Keratinocyte (primary cell): ENCODE measurements at regions not wholly inside any gene's neighbourhood (a gene's known extent, or its start where the extent isn't known, plus 50 kb on each side); places are given as distances from the start of the nearest gene placed in this dataset.

ENCODE experiments used
- DNase-seq: peaks from one replicate; pipeline ENCODE4 v3.0.0-alpha.2; 2011; ENCODE audit warnings: low read depth, missing footprints, low spot score
- FAIRE-seq: peaks from 2 replicates; lab custom pipeline; 2011; peaks lifted over from hg19 to GRCh38; lab: Jason Lieb, UNC
- H2AFZ ChIP-seq: 2 replicates; pipeline ENCODE4 v1.6.0; 2012; ENCODE audit warnings: low read length, control low read depth, inconsistent platforms; ENCODE audit not compliant: control insufficient read depth
- H3K27ac ChIP-seq: 2 replicates; pipeline ENCODE4 v1.5.1; 2011; ENCODE audit warnings: low read length; ENCODE audit not compliant: control insufficient read depth, insufficient read depth
- H3K27me3 ChIP-seq: 3 replicates; pipeline ENCODE4 v1.6.0; 2011; ENCODE audit warnings: low read length; ENCODE audit not compliant: control insufficient read depth, insufficient read depth; ENCODE audit errors: extremely low read depth
- H3K36me3 ChIP-seq, 2 experiments: 2 replicates in 1 of 2; 3 replicates in 1 of 2; pipeline ENCODE4 v1.5.1; 2011; ENCODE audit warnings: low read length in 2 of 2, mild to moderate bottlenecking in 1 of 2; ENCODE audit not compliant: control insufficient read depth in 2 of 2, insufficient read depth in 2 of 2; ENCODE audit errors: extremely low read depth in 1 of 2
- H3K4me1 ChIP-seq: 3 replicates; pipeline ENCODE4 v1.5.1; 2011; ENCODE audit warnings: low read length; ENCODE audit not compliant: control insufficient read depth, insufficient read depth; ENCODE audit errors: extremely low read depth
- H3K4me2 ChIP-seq: 3 replicates; pipeline ENCODE4 v1.6.0; 2011; ENCODE audit warnings: low read depth, low read length; ENCODE audit not compliant: control insufficient read depth, insufficient read depth; ENCODE audit errors: extremely low read depth
- H3K4me3 ChIP-seq, 3 experiments: fragments of 200-600 bp in 1 of 3; sonication (generic) in 1 of 3; 2 replicates in 2 of 3; 3 replicates in 1 of 3; pipeline ENCODE4 v1.5.1; 2011 to 2016; ENCODE audit warnings: low read length in 3 of 3, mild to moderate bottlenecking in 3 of 3, control low read depth in 2 of 3, inconsistent platforms in 1 of 3, low read depth in 1 of 3, mixed read lengths in 1 of 3, mixed run types in 1 of 3, moderate library complexity in 1 of 3; ENCODE audit not compliant: control insufficient read depth in 2 of 3, insufficient read depth in 2 of 3; ENCODE audit errors: extremely low read depth in 1 of 3
- H3K79me2 ChIP-seq: 2 replicates; pipeline ENCODE4 v1.6.0; 2012; ENCODE audit warnings: low read length; ENCODE audit not compliant: control insufficient read depth, insufficient read depth
- H3K9ac ChIP-seq: 3 replicates; pipeline ENCODE4 v1.6.0; 2011; ENCODE audit warnings: low read length; ENCODE audit not compliant: control insufficient read depth, insufficient read depth; ENCODE audit errors: extremely low read depth
- H3K9me1 ChIP-seq: 3 replicates; pipeline ENCODE4 v1.6.0; 2011; ENCODE audit warnings: low read length; ENCODE audit not compliant: control insufficient read depth, insufficient read depth; ENCODE audit errors: extremely low read depth
- H3K9me3 ChIP-seq: 2 replicates; pipeline ENCODE4 v1.5.1; 2012; ENCODE audit warnings: low read depth, low read length; ENCODE audit not compliant: control insufficient read depth
- H4K20me1 ChIP-seq: 3 replicates; pipeline ENCODE4 v1.6.0; 2011; ENCODE audit warnings: low read length; ENCODE audit not compliant: control insufficient read depth, insufficient read depth; ENCODE audit errors: extremely low read depth
- EZH2 ChIP-seq: IDR thresholded peaks from one replicate; pipeline ENCODE4 v1.6.1; 2012; ENCODE audit warnings: inconsistent platforms, mild to moderate bottlenecking, low read length, moderate library complexity
- dilution Hi-C: fragments of 300-500 bp; cut with MboI; formaldehyde crosslinking; loops from one replicate; pipeline ENCODE4 v1.7.0; 2020; ENCODE audit warnings: low sequenced_read_pairs; ENCODE audit not compliant: extremely low pct_ligation_motif_present
- TF ChIP-seq, protein P1 (sequence below), 3 experiments: IDR thresholded peaks in 1 of 3; conservative IDR thresholded peaks in 1 of 3; optimal IDR thresholded peaks in 1 of 3; 2 replicates in 2 of 3; 3 replicates in 1 of 3; pipeline versions ENCODE3 to v1.5.1; 2011; ENCODE audit warnings: low read length in 3 of 3, mild to moderate bottlenecking in 3 of 3, moderate library complexity in 2 of 3, control low read depth in 1 of 3, inconsistent platforms in 1 of 3; ENCODE audit not compliant: insufficient read depth in 2 of 3; ENCODE audit errors: extremely low read depth in 1 of 3

DNA sequence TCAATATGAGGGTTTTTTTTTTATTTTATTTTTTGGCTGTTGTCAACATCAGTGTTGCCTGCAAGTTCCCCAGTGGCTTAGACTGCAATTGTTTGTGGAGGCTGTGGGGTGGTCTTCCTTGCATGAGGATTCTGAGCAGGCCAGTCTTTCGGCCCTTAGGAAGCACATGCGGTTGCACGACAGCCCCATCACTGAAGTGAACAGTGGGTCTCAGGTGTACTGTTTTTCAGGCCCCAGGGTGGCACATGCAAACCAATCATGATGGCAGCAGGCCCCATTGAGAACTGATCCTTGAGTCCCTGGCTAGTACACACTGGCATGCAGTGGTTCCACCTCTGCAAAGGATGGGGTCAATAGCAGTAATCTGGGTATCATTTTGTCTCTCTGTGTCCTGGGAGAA lies 768.7 kb downstream of the EPHA3 start:
- no peaks in the 10 kb centered on the region for H3K4me1 ChIP-seq
- H3K4me3 ChIP-seq, result no peak overlapping the region
- FAIRE-seq (no peak), DNase-seq (no peak)
- no peaks in the 10 kb centered on the region for H4K20me1 ChIP-seq
- dilution Hi-C loops, result no loop called here
- no peaks in the 10 kb centered on the region for H3K79me2 ChIP-seq
- H3K9me1 ChIP-seq, result no peaks in the 10 kb centered on the region
- H3K36me3 ChIP-seq, result no peaks in the 10 kb centered on the region
- H3K4me2 ChIP-seq, result no peak overlapping the region
- H3K9me3 ChIP-seq, result peaks cover 6% of the 10 kb centered on the region
- H2AFZ ChIP-seq, result no peak overlapping the region
- no peak overlapping the region for H3K27ac ChIP-seq
- H3K9ac ChIP-seq, result no peak overlapping the region
- H3K27me3 ChIP-seq, result no peaks in the 10 kb centered on the region
- TF ChIP-seq EZH2, result no peak
- TF ChIP-seq, protein P1, sequence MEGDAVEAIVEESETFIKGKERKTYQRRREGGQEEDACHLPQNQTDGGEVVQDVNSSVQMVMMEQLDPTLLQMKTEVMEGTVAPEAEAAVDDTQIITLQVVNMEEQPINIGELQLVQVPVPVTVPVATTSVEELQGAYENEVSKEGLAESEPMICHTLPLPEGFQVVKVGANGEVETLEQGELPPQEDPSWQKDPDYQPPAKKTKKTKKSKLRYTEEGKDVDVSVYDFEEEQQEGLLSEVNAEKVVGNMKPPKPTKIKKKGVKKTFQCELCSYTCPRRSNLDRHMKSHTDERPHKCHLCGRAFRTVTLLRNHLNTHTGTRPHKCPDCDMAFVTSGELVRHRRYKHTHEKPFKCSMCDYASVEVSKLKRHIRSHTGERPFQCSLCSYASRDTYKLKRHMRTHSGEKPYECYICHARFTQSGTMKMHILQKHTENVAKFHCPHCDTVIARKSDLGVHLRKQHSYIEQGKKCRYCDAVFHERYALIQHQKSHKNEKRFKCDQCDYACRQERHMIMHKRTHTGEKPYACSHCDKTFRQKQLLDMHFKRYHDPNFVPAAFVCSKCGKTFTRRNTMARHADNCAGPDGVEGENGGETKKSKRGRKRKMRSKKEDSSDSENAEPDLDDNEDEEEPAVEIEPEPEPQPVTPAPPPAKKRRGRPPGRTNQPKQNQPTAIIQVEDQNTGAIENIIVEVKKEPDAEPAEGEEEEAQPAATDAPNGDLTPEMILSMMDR (optimal IDR thresholded peaks at IDR 0.05 in 1 of 3, IDR thresholded peaks at IDR 0.05 in 1 of 3, conservative IDR thresholded peaks at IDR 0.05 in 1 of 3; ENCODE audit: extremely low read depth in 1 of 3, insufficient read depth in 2 of 3, low read length in 3 of 3), result no peak

DNA sequence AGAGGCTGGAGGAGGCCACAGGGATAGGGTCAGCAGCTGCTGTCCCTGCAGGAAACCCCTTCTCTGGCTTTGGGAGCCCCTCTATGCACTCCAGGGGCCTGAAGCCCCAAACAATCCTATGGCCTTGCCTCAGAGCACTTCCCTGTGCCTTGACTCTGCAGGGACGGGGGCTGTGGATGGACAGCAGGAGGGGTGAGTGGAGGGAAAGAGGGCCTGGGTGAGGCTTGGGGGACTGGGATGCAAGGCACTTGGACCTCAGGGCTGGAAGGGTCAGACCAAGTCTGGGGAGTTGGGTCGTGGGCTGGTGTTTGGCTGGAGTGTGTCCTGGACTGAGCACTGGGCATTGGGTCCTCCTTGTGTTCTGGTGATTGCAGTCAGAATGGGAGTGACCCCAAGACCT lies 769.8 kb downstream of the EPHA3 start:
- Histone ChIP-seq H3K9me3 (peaks cover 6% of the 10 kb centered on the region), H3K9me1 (no peaks in the 10 kb centered on the region), H2AFZ (no peak overlapping the region), H3K27ac (no peak overlapping the region), H3K4me1 (no peaks in the 10 kb centered on the region), H3K27me3 (no peaks in the 10 kb centered on the region), H3K79me2 (no peaks in the 10 kb centered on the region), H4K20me1 (no peaks in the 10 kb centered on the region), H3K9ac (no peak overlapping the region), H3K4me2 (no peak overlapping the region), H3K36me3 (no peaks in the 10 kb centered on the region), H3K4me3 (no peak overlapping the region)
- FAIRE-seq, result no peak
- TF ChIP-seq EZH2, result no peak
- TF ChIP-seq, protein P1 (optimal IDR thresholded peaks at IDR 0.05 in 1 of 3, IDR thresholded peaks at IDR 0.05 in 1 of 3, conservative IDR thresholded peaks at IDR 0.05 in 1 of 3; ENCODE audit: extremely low read depth in 1 of 3, insufficient read depth in 2 of 3, low read length in 3 of 3), result no peak
- dilution Hi-C loops, result no loop called here
- DNase-seq, result no peak
